ENCODE measurements at regions not wholly inside any gene's neighbourhood (a gene's known extent, or its start where the extent isn't known, plus 50 kb on each side); places are given as distances from the start of the nearest gene placed in this dataset.

DNA sequence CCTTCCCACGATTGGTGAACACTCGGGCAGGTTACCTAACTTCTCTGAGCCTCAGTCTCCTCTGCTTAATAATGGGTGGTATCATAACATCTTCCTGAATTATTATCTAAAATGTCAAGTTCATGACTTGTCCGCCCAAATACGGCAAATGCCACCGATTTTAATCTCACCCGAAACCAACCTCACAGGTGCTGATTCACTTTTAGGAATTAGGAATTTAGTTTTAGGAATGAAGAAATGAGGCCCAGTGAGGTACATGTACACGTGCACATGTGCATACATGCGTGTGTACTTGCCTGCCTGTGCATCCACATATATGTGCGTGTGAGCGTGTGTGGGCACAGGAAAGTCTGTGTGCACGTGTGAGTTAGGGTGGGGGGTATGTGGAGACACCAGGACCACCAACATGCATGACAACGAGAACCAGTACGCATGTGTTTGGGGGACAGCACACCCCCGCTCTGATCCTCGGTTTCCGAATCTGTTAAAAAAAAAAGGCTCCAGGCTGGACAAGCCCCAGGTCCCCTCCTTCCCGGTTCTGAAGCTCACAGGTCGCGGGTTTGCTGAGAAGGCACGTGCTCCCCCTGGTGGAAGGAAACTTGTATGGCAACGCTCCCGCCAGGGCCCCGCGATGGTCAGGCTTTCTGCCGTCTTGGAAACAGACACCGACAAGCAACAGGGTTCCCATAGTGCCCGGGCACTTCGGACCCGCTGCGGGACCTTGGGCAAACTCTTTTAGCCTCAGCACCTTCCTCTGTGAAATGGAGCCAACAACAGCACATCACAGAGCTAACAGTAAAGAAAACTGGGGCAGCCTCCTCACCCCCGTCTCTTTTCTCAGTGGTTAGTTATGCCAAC, 219.2 kb downstream of the RBFOX3 start (continued):
- TF ChIP-seq, protein P1, sequence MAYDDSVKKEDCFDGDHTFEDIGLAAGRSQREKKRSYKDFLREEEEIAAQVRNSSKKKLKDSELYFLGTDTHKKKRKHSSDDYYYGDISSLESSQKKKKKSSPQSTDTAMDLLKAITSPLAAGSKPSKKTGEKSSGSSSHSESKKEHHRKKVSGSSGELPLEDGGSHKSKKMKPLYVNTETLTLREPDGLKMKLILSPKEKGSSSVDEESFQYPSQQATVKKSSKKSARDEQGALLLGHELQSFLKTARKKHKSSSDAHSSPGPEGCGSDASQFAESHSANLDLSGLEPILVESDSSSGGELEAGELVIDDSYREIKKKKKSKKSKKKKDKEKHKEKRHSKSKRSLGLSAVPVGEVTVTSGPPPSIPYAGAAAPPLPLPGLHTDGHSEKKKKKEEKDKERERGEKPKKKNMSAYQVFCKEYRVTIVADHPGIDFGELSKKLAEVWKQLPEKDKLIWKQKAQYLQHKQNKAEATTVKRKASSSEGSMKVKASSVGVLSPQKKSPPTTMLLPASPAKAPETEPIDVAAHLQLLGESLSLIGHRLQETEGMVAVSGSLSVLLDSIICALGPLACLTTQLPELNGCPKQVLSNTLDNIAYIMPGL (CRISPR knock-in tag; IDR thresholded peaks at IDR 0.05; ENCODE audit: borderline replicate concordance in 1 of 2, low read depth in 1 of 2): 0 out of 4 replicates have a peak, but pooled peaks of 1 of the 2 experiments have one; percentile 29
- TF ChIP-seq, protein P2, sequence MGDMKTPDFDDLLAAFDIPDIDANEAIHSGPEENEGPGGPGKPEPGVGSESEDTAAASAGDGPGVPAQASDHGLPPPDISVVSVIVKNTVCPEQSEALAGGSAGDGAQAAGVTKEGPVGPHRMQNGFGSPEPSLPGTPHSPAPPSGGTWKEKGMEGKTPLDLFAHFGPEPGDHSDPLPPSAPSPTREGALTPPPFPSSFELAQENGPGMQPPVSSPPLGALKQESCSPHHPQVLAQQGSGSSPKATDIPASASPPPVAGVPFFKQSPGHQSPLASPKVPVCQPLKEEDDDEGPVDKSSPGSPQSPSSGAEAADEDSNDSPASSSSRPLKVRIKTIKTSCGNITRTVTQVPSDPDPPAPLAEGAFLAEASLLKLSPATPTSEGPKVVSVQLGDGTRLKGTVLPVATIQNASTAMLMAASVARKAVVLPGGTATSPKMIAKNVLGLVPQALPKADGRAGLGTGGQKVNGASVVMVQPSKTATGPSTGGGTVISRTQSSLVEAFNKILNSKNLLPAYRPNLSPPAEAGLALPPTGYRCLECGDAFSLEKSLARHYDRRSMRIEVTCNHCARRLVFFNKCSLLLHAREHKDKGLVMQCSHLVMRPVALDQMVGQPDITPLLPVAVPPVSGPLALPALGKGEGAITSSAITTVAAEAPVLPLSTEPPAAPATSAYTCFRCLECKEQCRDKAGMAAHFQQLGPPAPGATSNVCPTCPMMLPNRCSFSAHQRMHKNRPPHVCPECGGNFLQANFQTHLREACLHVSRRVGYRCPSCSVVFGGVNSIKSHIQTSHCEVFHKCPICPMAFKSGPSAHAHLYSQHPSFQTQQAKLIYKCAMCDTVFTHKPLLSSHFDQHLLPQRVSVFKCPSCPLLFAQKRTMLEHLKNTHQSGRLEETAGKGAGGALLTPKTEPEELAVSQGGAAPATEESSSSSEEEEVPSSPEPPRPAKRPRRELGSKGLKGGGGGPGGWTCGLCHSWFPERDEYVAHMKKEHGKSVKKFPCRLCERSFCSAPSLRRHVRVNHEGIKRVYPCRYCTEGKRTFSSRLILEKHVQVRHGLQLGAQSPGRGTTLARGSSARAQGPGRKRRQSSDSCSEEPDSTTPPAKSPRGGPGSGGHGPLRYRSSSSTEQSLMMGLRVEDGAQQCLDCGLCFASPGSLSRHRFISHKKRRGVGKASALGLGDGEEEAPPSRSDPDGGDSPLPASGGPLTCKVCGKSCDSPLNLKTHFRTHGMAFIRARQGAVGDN (CRISPR knock-in tag; IDR thresholded peaks at IDR 0.05): peak; percentile 34; the same call in 1 of the 2 replicates
- TF ChIP-seq NR3C1 (CRISPR knock-in tag; IDR thresholded peaks at IDR 0.05) (no peak), SUZ12 (IDR thresholded peaks at IDR 0.05; ENCODE audit: low read depth, low read length) (0 out of 2 replicates have a peak, but pooled peaks have one; percentile 27), ZNF296 (CRISPR knock-in tag; conservative IDR thresholded peaks at IDR 0.05) (no peak), DMAP1 (CRISPR knock-in tag; IDR thresholded peaks at IDR 0.05) (no peak), MTF2 (CRISPR knock-in tag; IDR thresholded peaks at IDR 0.05; ENCODE audit: borderline replicate concordance) (0 out of 2 replicates have a peak, but pooled peaks have one; percentile 89), RBM39 (IDR thresholded peaks at IDR 0.05; ENCODE audit: low read depth, low read length, poor library complexity, severe bottlenecking) (peak; percentile 38), MED13 (CRISPR knock-in tag; IDR thresholded peaks at IDR 0.05) (no peak), HOXA3 (CRISPR knock-in tag; IDR thresholded peaks at IDR 0.05) (no peak), NRL (CRISPR knock-in tag; IDR thresholded peaks at IDR 0.05; ENCODE audit: borderline replicate concordance) (peak; percentile 59; the same call in 1 of the 2 replicates), NR2F1 (CRISPR knock-in tag; IDR thresholded peaks at IDR 0.05) (no peak), RAD21 (CRISPR knock-in tag; IDR thresholded peaks at IDR 0.05) (peak; percentile 28; the same call in 1 of the 2 replicates), BRD4 (CRISPR knock-in tag; IDR thresholded peaks at IDR 0.05) (no peak)
- TF ChIP-seq, protein P3, sequence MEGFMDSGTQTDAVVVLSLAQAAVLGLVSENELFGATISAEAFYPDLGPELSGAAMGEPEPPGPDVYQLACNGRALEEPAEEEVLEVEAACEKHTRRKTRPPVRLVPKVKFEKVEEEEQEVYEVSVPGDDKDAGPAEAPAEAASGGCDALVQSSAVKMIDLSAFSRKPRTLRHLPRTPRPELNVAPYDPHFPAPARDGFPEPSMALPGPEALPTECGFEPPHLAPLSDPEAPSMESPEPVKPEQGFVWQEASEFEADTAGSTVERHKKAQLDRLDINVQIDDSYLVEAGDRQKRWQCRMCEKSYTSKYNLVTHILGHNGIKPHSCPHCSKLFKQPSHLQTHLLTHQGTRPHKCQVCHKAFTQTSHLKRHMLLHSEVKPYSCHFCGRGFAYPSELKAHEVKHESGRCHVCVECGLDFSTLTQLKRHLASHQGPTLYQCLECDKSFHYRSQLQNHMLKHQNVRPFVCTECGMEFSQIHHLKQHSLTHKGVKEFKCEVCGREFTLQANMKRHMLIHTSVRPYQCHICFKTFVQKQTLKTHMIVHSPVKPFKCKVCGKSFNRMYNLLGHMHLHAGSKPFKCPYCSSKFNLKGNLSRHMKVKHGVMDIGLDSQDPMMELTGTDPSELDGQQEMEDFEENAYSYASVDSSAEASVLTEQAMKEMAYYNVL (CRISPR knock-in tag; IDR thresholded peaks at IDR 0.05; ENCODE audit: borderline replicate concordance): no peak
- TF ChIP-seq, protein P4, sequence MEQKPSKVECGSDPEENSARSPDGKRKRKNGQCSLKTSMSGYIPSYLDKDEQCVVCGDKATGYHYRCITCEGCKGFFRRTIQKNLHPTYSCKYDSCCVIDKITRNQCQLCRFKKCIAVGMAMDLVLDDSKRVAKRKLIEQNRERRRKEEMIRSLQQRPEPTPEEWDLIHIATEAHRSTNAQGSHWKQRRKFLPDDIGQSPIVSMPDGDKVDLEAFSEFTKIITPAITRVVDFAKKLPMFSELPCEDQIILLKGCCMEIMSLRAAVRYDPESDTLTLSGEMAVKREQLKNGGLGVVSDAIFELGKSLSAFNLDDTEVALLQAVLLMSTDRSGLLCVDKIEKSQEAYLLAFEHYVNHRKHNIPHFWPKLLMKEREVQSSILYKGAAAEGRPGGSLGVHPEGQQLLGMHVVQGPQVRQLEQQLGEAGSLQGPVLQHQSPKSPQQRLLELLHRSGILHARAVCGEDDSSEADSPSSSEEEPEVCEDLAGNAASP (CRISPR knock-in tag; IDR thresholded peaks at IDR 0.05; ENCODE audit: borderline replicate concordance): no peak
- TF ChIP-seq, protein P5, sequence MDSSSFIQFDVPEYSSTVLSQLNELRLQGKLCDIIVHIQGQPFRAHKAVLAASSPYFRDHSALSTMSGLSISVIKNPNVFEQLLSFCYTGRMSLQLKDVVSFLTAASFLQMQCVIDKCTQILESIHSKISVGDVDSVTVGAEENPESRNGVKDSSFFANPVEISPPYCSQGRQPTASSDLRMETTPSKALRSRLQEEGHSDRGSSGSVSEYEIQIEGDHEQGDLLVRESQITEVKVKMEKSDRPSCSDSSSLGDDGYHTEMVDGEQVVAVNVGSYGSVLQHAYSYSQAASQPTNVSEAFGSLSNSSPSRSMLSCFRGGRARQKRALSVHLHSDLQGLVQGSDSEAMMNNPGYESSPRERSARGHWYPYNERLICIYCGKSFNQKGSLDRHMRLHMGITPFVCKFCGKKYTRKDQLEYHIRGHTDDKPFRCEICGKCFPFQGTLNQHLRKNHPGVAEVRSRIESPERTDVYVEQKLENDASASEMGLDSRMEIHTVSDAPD (CRISPR knock-in tag; IDR thresholded peaks at IDR 0.05): no peak

Data from HepG2 (cell line).